Mesenchymal stem cell (in vitro differentiated cells and primary cell): ENCODE measurements at regions not wholly inside any gene's neighbourhood (a gene's known extent, or its start where the extent isn't known, plus 50 kb on each side); places are given as distances from the start of the nearest gene placed in this dataset.

Source experiments
- DNase-seq: peaks from one replicate; pipeline ENCODE4 v3.0.0-alpha.2; 2013
- H2AFZ ChIP-seq: one replicate; pipeline ENCODE4 v1.6.1; 2013; ENCODE audit warnings: low read depth, mild to moderate bottlenecking, control low read depth, inconsistent platforms, low read length, moderate library complexity
- H2AK5ac ChIP-seq: 2 replicates; pipeline ENCODE4 v1.6.1; 2013; ENCODE audit warnings: low read length, moderate library complexity, mild to moderate bottlenecking, inconsistent platforms; ENCODE audit not compliant: severe bottlenecking
- H2BK120ac ChIP-seq: one replicate; pipeline ENCODE4 v1.6.1; 2013; ENCODE audit warnings: low read depth, mild to moderate bottlenecking, inconsistent platforms, low read length, moderate library complexity
- H2BK12ac ChIP-seq, 2 experiments: one replicate each; pipeline ENCODE4 v1.6.1; 2013; ENCODE audit warnings: inconsistent platforms in 2 of 2, low read length in 2 of 2, mild to moderate bottlenecking in 2 of 2, moderate library complexity in 2 of 2, control low read depth in 1 of 2
- H2BK15ac ChIP-seq: one replicate; pipeline ENCODE4 v1.6.1; 2013; ENCODE audit warnings: mild to moderate bottlenecking, low read depth, inconsistent platforms; ENCODE audit not compliant: poor library complexity, severe bottlenecking
- H2BK5ac ChIP-seq: 2 replicates; pipeline ENCODE4 v1.6.1; 2013; ENCODE audit warnings: low read depth, mild to moderate bottlenecking, low read length, control low read depth, inconsistent platforms; ENCODE audit not compliant: poor library complexity, severe bottlenecking
- H3K14ac ChIP-seq, 2 experiments: one replicate each; pipeline ENCODE4 v1.6.1; 2013; ENCODE audit warnings: inconsistent platforms in 2 of 2, low read length in 2 of 2, control low read depth in 1 of 2, mild to moderate bottlenecking in 1 of 2, moderate library complexity in 1 of 2
- H3K18ac ChIP-seq, 2 experiments: one replicate each; pipeline ENCODE4 v1.6.1; 2013; ENCODE audit warnings: inconsistent platforms in 2 of 2, low read length in 2 of 2, control low read depth in 1 of 2, low read depth in 1 of 2, mild to moderate bottlenecking in 1 of 2
- H3K23ac ChIP-seq, 2 experiments: one replicate each; pipeline ENCODE4 v1.6.1; 2013; ENCODE audit warnings: inconsistent platforms in 2 of 2, low read length in 2 of 2, mild to moderate bottlenecking in 2 of 2, moderate library complexity in 2 of 2, control low read depth in 1 of 2
- H3K27ac ChIP-seq: 2 replicates; pipeline ENCODE4 v1.5.1; 2013; ENCODE audit warnings: mild to moderate bottlenecking, moderate library complexity, low read length, control low read depth, inconsistent platforms; ENCODE audit not compliant: poor library complexity, severe bottlenecking
- H3K27me3 ChIP-seq, 2 experiments: 2 replicates each; pipeline versions ENCODE4 v1.6.1 to v1.7.0; 2013; ENCODE audit warnings: low read length in 2 of 2, mild to moderate bottlenecking in 2 of 2, moderate library complexity in 2 of 2, control low read depth in 1 of 2, inconsistent platforms in 1 of 2; ENCODE audit not compliant: control insufficient read depth in 1 of 2, insufficient read depth in 1 of 2
- H3K36me3 ChIP-seq, 2 experiments: 2 replicates each; pipeline versions ENCODE4 v1.6.1 to v1.7.0; 2013; ENCODE audit warnings: low read length in 2 of 2, control low read depth in 1 of 2, inconsistent platforms in 1 of 2, low read depth in 1 of 2, mild to moderate bottlenecking in 1 of 2; ENCODE audit not compliant: insufficient read depth in 2 of 2, control insufficient read depth in 1 of 2
- H3K4ac ChIP-seq, 2 experiments: one replicate each; pipeline ENCODE4 v1.6.1; 2013; ENCODE audit warnings: inconsistent platforms in 2 of 2, low read length in 2 of 2, mild to moderate bottlenecking in 2 of 2, moderate library complexity in 2 of 2, control low read depth in 1 of 2, low read depth in 1 of 2
- H3K4me1 ChIP-seq: 2 replicates; pipeline ENCODE4 v1.6.1; 2013; ENCODE audit warnings: low read depth, low read length, control low read depth; ENCODE audit not compliant: control insufficient read depth, insufficient read depth
- H3K4me2 ChIP-seq: 2 replicates; pipeline ENCODE4 v1.6.1; 2013; ENCODE audit warnings: low read length, mild to moderate bottlenecking, inconsistent platforms; ENCODE audit not compliant: poor library complexity, severe bottlenecking
- H3K4me3 ChIP-seq, 2 experiments: 2 replicates each; pipeline versions ENCODE4 v1.5.1 to v1.7.0; 2013; ENCODE audit warnings: low read length in 2 of 2, mild to moderate bottlenecking in 2 of 2, control low read depth in 1 of 2, low read depth in 1 of 2; ENCODE audit not compliant: insufficient read depth in 1 of 2
- H3K79me1 ChIP-seq: replicated peaks from 2 replicates; pipeline ENCODE4 v1.6.1; 2013; ENCODE audit warnings: mild to moderate bottlenecking, control low read depth, low read length, inconsistent platforms; ENCODE audit not compliant: poor library complexity, severe bottlenecking
- H3K9ac ChIP-seq: 2 replicates; pipeline ENCODE4 v1.7.0; 2013; ENCODE audit warnings: mild to moderate bottlenecking, low read length, moderate library complexity
- H3K9me3 ChIP-seq: 2 replicates; pipeline ENCODE4 v1.7.0; 2013; ENCODE audit warnings: mild to moderate bottlenecking, low read length; ENCODE audit not compliant: control insufficient read depth
- H4K8ac ChIP-seq: one replicate; pipeline ENCODE4 v1.6.1; 2013; ENCODE audit warnings: inconsistent platforms, mild to moderate bottlenecking, low read length, moderate library complexity
- H4K91ac ChIP-seq: one replicate; pipeline ENCODE4 v1.6.1; 2013; ENCODE audit warnings: mild to moderate bottlenecking, low read length, inconsistent platforms
- WGBS: methylation state at CpG from one replicate; pipeline ENCODE4 v1.1.7; 2013; ENCODE audit warnings: mixed read lengths; 5-methylcytosine and 5-hydroxymethylcytosine counted together

DNA sequence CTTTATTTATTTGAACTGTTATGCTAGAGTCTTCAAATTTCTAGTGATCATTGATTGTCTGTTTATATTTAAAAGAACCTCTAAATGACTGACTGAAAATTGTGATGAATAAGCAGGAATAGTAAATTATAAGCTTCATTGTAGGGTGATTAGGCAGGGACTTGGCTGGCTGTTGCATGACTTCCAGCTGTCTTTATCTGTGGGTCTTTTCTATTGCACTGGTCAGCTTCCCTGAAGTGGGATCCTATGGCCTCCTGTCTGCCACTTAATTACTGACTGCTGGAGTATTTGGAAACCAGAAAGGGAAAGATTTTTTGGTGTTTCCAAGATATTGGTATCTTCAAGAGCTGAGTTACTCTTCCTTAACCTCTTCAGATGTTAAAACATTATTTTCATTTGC lies 123.0 kb upstream of the CCNH start:
- Histone ChIP-seq H3K14ac (no peak overlapping the region), H2AFZ (no peak overlapping the region), H2BK15ac (no peak overlapping the region), H3K4me1 (no peaks in the 10 kb centered on the region), H2BK12ac (no peak overlapping the region), H3K9me3 (no peaks in the 10 kb centered on the region), H3K4me3 (no peak overlapping the region), H3K18ac (no peak overlapping the region), H2AK5ac (no peak overlapping the region), H3K23ac (no peak overlapping the region), H4K8ac (no peak overlapping the region), H3K27me3 (no peaks in the 10 kb centered on the region), H3K4me2 (no peak overlapping the region), H4K91ac (no peak overlapping the region), H3K79me1 (no peaks in the 10 kb centered on the region), H3K9ac (no peak overlapping the region), H3K4ac (no peak overlapping the region), H2BK120ac (no peak overlapping the region), H3K36me3 (no peaks in the 10 kb centered on the region), H2BK5ac (no peak overlapping the region), H3K27ac (no peak overlapping the region)
- DNase-seq, result no peak

GRCh38 chr5:87529486-87530076 lies 116.9 kb upstream of the CCNH start:
- Histone ChIP-seq H3K14ac (no peak overlapping the region), H3K4me3 (no peak overlapping the region)

GRCh38 chr5:87526131-87526530 lies 113.4 kb upstream of the CCNH start:
- no peak overlapping the region for H3K18ac ChIP-seq
- no peak overlapping the region for H3K4me2 ChIP-seq
- DNase-seq, result no peak
- no peak overlapping the region for H3K14ac ChIP-seq
- H3K36me3 ChIP-seq, result no peaks in the 10 kb centered on the region
- no peak overlapping the region for H2BK12ac ChIP-seq
- no peaks in the 10 kb centered on the region for H3K4me1 ChIP-seq
- no peak overlapping the region for H3K27ac ChIP-seq
- H3K27me3 ChIP-seq, result no peaks in the 10 kb centered on the region
- no peaks in the 10 kb centered on the region for H3K79me1 ChIP-seq
- H2AK5ac ChIP-seq, result no peak overlapping the region
- no peak overlapping the region for H2BK120ac ChIP-seq
- H2BK5ac ChIP-seq, result no peak overlapping the region
- no peak overlapping the region for H3K4ac ChIP-seq
- H3K23ac ChIP-seq, result no peak overlapping the region
- H2BK15ac ChIP-seq, result no peak overlapping the region
- H3K4me3 ChIP-seq, result no peak overlapping the region
- no peak overlapping the region for H4K8ac ChIP-seq
- H3K9me3 ChIP-seq, result no peaks in the 10 kb centered on the region
- no peak overlapping the region for H3K9ac ChIP-seq
- no peak overlapping the region for H4K91ac ChIP-seq
- 96% methylated on average over 2 of the region's 2 CpGs for WGBS
- no peak overlapping the region for H2AFZ ChIP-seq

More at GRCh38 chr5:87529486-87530076, 116.9 kb upstream of the CCNH start:
- no CpG with 5 or more reads among the region's 1 CpG for WGBS
- Histone ChIP-seq H3K4ac (no peak overlapping the region), H3K23ac (no peak overlapping the region), H3K4me1 (no peaks in the 10 kb centered on the region), H4K8ac (no peak overlapping the region), H3K36me3 (no peaks in the 10 kb centered on the region), H2AFZ (no peak overlapping the region), H3K27me3 (no peaks in the 10 kb centered on the region), H4K91ac (no peak overlapping the region), H2BK120ac (no peak overlapping the region), H3K18ac (no peak overlapping the region), H2BK5ac (no peak overlapping the region), H2AK5ac (no peak overlapping the region), H3K9ac (no peak overlapping the region), H2BK12ac (no peak overlapping the region), H3K27ac (no peak overlapping the region), H3K9me3 (no peaks in the 10 kb centered on the region), H2BK15ac (no peak overlapping the region), H3K4me2 (no peak overlapping the region), H3K79me1 (no peaks in the 10 kb centered on the region)
- DNase-seq, result no peak

DNA sequence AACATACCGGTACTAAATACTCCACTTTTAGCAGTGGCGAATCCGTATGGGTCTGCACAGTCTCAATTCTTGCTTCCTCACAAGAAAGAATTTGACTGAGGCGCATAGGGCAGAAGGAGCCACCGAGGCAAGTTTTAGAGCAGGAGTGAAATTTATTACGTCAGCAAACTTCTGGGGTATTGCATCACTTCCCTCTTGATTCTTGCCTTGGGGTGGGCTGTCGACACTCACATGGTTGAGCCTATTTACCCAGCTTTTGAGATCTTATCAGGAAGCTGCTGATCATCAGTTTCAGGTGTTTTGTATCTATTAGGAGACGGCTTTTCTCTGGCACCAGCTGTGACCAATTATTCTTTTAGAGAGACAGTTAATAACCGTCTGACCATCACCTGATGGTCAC lies 111.5 kb upstream of the CCNH start:
- Histone ChIP-seq H2AFZ (no peak overlapping the region), H2BK120ac (no peak overlapping the region), H2AK5ac (no peak overlapping the region), H4K8ac (no peak overlapping the region), H2BK12ac (no peak overlapping the region), H3K9ac (no peak overlapping the region), H3K27ac (no peak overlapping the region), H2BK15ac (no peak overlapping the region), H3K4me3 (no peak overlapping the region), H3K23ac (no peak overlapping the region), H3K18ac (no peak overlapping the region), H3K4ac (no peak overlapping the region), H4K91ac (no peak overlapping the region), H3K27me3 (no peaks in the 10 kb centered on the region), H3K14ac (no peak overlapping the region), H3K4me1 (no peaks in the 10 kb centered on the region), H3K79me1 (no peaks in the 10 kb centered on the region), H3K4me2 (no peak overlapping the region), H3K9me3 (no peaks in the 10 kb centered on the region), H3K36me3 (no peaks in the 10 kb centered on the region), H2BK5ac (no peak overlapping the region)
- no peak for DNase-seq
- 66% methylated on average over 9 of the region's 9 CpGs for WGBS
